ENCODE measurements at regions not wholly inside any gene's neighbourhood (a gene's known extent, or its start where the extent isn't known, plus 50 kb on each side); places are given as distances from the start of the nearest gene placed in this dataset.
A peak's percentile ranks its signal among the peaks of the same experiment; 100 is the strongest.

DNA sequence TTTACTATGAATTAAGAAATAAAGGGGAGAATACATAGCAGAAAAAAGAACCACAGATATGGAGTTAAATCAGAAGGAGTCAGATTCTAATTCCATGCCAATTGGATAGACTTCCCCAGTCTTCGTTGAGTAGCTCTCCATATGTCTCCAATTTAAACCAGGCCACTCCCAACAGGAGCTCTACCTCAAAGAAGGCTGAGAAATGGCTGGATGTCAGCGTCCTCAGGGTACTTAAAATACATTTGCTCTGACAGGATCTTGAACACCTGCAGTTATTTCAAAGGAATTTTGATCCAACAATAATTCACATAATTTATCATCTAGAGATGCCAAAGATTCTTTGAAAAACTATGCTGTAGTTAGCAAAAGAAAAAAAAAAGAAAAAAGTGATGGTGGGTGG is 133.9 kb upstream of the FBN2 start:
- no peaks in the 10 kb centered on the region for H3K36me3 ChIP-seq (ENCODE audit: control insufficient read depth in 2 of 2, extremely low read depth in 1 of 2, insufficient read depth in 1 of 2, low read length in 1 of 2)
- H3K4me1 ChIP-seq (ENCODE audit: control insufficient read depth in 1 of 2, extremely low read depth in 1 of 2, insufficient read depth in 2 of 2, low read length in 2 of 2): no peaks in the 10 kb centered on the region
- ChIA-PET POLR2A (no interaction called here), CTCF (no interaction called here)
- H3K4me1 Mint-ChIP-seq: no peaks in the 10 kb centered on the region
- no peak overlapping the region for H3K4me3 ChIP-seq (ENCODE audit: control insufficient read depth in 1 of 2, extremely low read depth in 1 of 2, low read length in 1 of 2)
- no peak overlapping the region for H3K4me3 Mint-ChIP-seq
- no peaks in the 10 kb centered on the region for H3K27me3 ChIP-seq (replicated peaks in 1 of 2; ENCODE audit: control insufficient read depth in 2 of 2, extremely low read depth in 1 of 2, insufficient read depth in 2 of 2, low read length in 1 of 2)
- H3K9me3 ChIP-seq: no peaks in the 10 kb centered on the region
- no peaks in the 10 kb centered on the region for H3K36me3 Mint-ChIP-seq
- no peak for ATAC-seq (replicated peaks in 1 of 4)
- WGBS (ENCODE audit: insufficient coverage): 33% methylated on average over 1 of the region's 2 CpGs
- no peak overlapping the region for H3K27ac ChIP-seq (ENCODE audit: low read length)
- no peak for DNase-seq
- peaks cover 0 to 12% (median 4%) of the 10 kb centered on the region in 3 donors for H3K9me3 Mint-ChIP-seq
- peaks cover 5 to 8% of the 10 kb centered on the region in 2 donors for H3K27me3 Mint-ChIP-seq
- no peak overlapping the region for H3K27ac Mint-ChIP-seq

DNA sequence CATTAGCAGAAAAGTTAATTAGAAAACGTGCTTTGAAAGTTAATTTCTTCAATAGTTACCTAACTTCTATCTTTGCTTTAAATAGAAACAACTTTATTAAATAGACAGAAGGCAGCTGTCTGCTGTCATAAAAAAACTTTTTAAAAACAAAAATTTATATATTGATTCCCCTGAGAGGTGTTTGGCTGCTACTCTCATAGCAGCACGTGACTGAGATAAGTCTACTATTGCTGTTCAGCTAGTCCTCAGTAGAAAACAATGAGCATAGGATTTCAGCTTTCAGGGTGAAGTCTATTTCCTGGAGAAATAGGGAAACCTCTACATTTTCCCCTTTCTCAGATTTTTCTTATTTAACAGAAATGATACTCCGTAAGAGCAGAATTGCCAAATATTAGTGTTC is 135.0 kb upstream of the FBN2 start:
- no peak for ATAC-seq (replicated peaks in 1 of 4)
- Mint-ChIP-seq H3K36me3 (no peaks in the 10 kb centered on the region), H3K27me3 (peaks cover 5 to 8% of the 10 kb centered on the region in 2 donors), H3K4me1 (no peaks in the 10 kb centered on the region), H3K4me3 (no peak overlapping the region), H3K9me3 (peaks cover 0 to 12% (median 6%) of the 10 kb centered on the region in 3 donors), H3K27ac (no peak overlapping the region)
- no peaks in the 10 kb centered on the region for H3K4me1 ChIP-seq (ENCODE audit: control insufficient read depth in 1 of 2, extremely low read depth in 1 of 2, insufficient read depth in 2 of 2, low read length in 2 of 2)
- ChIA-PET POLR2A (no interaction called here), CTCF (no interaction called here)
- no peak overlapping the region for H3K27ac ChIP-seq (ENCODE audit: low read length)
- no peaks in the 10 kb centered on the region for H3K27me3 ChIP-seq (replicated peaks in 1 of 2; ENCODE audit: control insufficient read depth in 2 of 2, extremely low read depth in 1 of 2, insufficient read depth in 2 of 2, low read length in 1 of 2)
- no peak overlapping the region for H3K4me3 ChIP-seq (ENCODE audit: control insufficient read depth in 1 of 2, extremely low read depth in 1 of 2, low read length in 1 of 2)
- no peaks in the 10 kb centered on the region for H3K9me3 ChIP-seq
- DNase-seq: no peak
- H3K36me3 ChIP-seq (ENCODE audit: control insufficient read depth in 2 of 2, extremely low read depth in 1 of 2, insufficient read depth in 1 of 2, low read length in 1 of 2): no peaks in the 10 kb centered on the region
- no CpG with 5 or more reads among the region's 3 CpGs for WGBS (ENCODE audit: insufficient coverage)

DNA sequence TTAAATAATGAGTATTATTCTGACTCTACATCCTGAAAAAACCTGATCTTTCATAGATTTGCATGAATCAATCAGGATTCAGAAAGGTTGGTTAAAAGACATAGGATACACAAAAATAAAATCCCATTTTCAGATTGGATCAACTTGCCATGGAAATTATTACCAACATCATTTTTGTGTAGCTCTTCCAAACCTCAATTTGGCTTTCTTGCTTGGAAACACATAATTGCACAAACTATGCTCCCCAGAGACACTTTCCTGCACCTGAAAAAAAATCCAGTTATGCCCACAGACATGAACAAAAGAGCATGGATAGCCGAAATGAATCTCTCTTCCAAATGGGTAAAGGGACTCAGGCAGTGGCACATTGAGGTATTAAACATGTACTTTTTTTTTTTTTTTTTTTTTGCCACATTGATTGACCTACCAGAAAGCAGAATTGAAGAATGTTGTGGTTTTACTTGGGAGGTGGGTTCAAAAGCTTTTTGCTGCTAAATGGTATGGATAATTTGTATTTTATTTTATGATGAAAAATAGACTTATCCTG is 135.4 kb upstream of the FBN2 start:
- Mint-ChIP-seq H3K27me3 (peaks cover 5 to 8% of the 10 kb centered on the region in 2 donors), H3K27ac (no peak overlapping the region), H3K9me3 (peaks cover 0 to 12% (median 6%) of the 10 kb centered on the region in 3 donors), H3K4me3 (no peak overlapping the region), H3K36me3 (no peaks in the 10 kb centered on the region), H3K4me1 (no peaks in the 10 kb centered on the region)
- H3K27me3 ChIP-seq (replicated peaks in 1 of 2; ENCODE audit: control insufficient read depth in 2 of 2, extremely low read depth in 1 of 2, insufficient read depth in 2 of 2, low read length in 1 of 2): no peaks in the 10 kb centered on the region
- no peaks in the 10 kb centered on the region for H3K4me1 ChIP-seq (ENCODE audit: control insufficient read depth in 1 of 2, extremely low read depth in 1 of 2, insufficient read depth in 2 of 2, low read length in 2 of 2)
- ATAC-seq (replicated peaks in 1 of 4): no peak
- ChIA-PET POLR2A (no interaction called here), CTCF (no interaction called here)
- no CpG with 5 or more reads among the region's 1 CpG for WGBS (ENCODE audit: insufficient coverage)
- H3K27ac ChIP-seq (ENCODE audit: low read length): no peak overlapping the region
- DNase-seq: no peak
- H3K36me3 ChIP-seq (ENCODE audit: control insufficient read depth in 2 of 2, extremely low read depth in 1 of 2, insufficient read depth in 1 of 2, low read length in 1 of 2): no peaks in the 10 kb centered on the region
- H3K9me3 ChIP-seq: no peaks in the 10 kb centered on the region
- H3K4me3 ChIP-seq (ENCODE audit: control insufficient read depth in 1 of 2, extremely low read depth in 1 of 2, low read length in 1 of 2): no peak overlapping the region

DNA sequence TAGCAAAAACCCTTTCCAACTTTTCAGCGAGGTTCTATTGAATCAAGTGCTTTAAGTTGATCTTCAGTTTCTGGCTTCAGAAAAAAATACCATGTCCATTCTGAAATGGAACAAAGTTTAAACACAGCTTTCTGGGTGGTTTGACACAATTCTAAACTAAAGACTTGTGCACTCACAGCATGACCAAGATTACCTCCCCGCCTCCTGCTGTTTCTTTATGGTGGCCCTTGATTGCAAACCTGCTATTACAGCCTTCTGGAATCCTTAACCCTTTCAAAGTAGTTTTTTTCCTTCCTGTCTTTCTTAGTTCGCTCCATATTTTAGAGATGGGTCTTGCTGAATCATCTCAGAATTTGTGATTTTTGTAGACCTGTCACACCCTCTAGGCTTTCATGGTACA is 135.9 kb upstream of the FBN2 start:
- peaks cover 5 to 8% of the 10 kb centered on the region in 2 donors for H3K27me3 Mint-ChIP-seq
- H3K27ac Mint-ChIP-seq: no peak overlapping the region
- H3K4me1 Mint-ChIP-seq: no peaks in the 10 kb centered on the region
- H3K36me3 Mint-ChIP-seq: no peaks in the 10 kb centered on the region
- ATAC-seq (replicated peaks in 1 of 4) (no peak), DNase-seq (no peak)
- H3K4me3 Mint-ChIP-seq: no peak overlapping the region
- ChIA-PET POLR2A (no interaction called here), CTCF (interaction anchor here (0.7 to 1.2 kb wide), 2 partner anchors 1103 to 1110 kb away, joined by 3 to 4 read pairs; no protein-coding TSS in a partner anchor)
- Histone ChIP-seq H3K36me3 (ENCODE audit: control insufficient read depth in 2 of 2, extremely low read depth in 1 of 2, insufficient read depth in 1 of 2, low read length in 1 of 2) (no peaks in the 10 kb centered on the region), H3K27me3 (replicated peaks in 1 of 2; ENCODE audit: control insufficient read depth in 2 of 2, extremely low read depth in 1 of 2, insufficient read depth in 2 of 2, low read length in 1 of 2) (no peaks in the 10 kb centered on the region), H3K4me1 (ENCODE audit: control insufficient read depth in 1 of 2, extremely low read depth in 1 of 2, insufficient read depth in 2 of 2, low read length in 2 of 2) (no peaks in the 10 kb centered on the region), H3K4me3 (ENCODE audit: control insufficient read depth in 1 of 2, extremely low read depth in 1 of 2, low read length in 1 of 2) (no peak overlapping the region), H3K27ac (ENCODE audit: low read length) (no peak overlapping the region), H3K9me3 (no peaks in the 10 kb centered on the region)
- WGBS (ENCODE audit: insufficient coverage): no CpG with 5 or more reads among the region's 3 CpGs
- peaks cover 0 to 12% (median 6%) of the 10 kb centered on the region in 3 donors for H3K9me3 Mint-ChIP-seq

DNA sequence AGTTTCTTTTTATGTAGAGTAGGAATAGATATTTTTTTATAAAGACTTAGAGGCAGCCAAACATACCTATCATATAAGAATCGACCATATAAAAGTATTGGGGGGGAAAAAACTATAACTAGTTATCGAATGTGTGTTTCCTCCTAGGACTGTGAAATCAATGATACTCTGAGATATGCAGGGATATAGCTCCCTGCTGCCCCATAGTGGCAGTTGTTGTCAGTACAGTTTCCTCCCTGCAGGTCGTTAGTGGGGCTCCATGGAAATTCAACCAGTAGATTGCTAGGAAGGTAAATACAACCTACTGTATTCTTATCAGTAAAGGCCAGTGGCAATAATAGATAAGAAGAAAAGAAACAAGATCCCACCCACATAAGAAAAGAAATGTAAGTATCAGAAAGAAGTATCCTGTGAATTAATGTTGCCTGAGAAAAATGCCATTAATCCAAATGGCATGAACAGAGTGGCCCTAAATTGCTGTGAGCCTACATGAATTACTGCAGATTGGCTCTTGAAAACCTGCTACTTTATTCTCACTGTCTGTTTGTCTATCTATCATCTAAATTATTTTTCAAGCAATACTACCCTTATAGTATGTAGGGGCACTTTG is 136.9 kb upstream of the FBN2 start:
- Histone ChIP-seq H3K27ac (ENCODE audit: low read length) (no peak overlapping the region), H3K4me3 (ENCODE audit: control insufficient read depth in 1 of 2, extremely low read depth in 1 of 2, low read length in 1 of 2) (no peak overlapping the region), H3K9me3 (no peaks in the 10 kb centered on the region), H3K27me3 (replicated peaks in 1 of 2; ENCODE audit: control insufficient read depth in 2 of 2, extremely low read depth in 1 of 2, insufficient read depth in 2 of 2, low read length in 1 of 2) (no peaks in the 10 kb centered on the region), H3K4me1 (ENCODE audit: control insufficient read depth in 1 of 2, extremely low read depth in 1 of 2, insufficient read depth in 2 of 2, low read length in 2 of 2) (no peaks in the 10 kb centered on the region), H3K36me3 (ENCODE audit: control insufficient read depth in 2 of 2, extremely low read depth in 1 of 2, insufficient read depth in 1 of 2, low read length in 1 of 2) (no peaks in the 10 kb centered on the region)
- DNase-seq (peak in 14 of 35 experiments; percentile 4 to 34 (median 6)), ATAC-seq (replicated peaks in 1 of 4) (no peak)
- peaks cover 4 to 10% of the 10 kb centered on the region in 2 donors for H3K27me3 Mint-ChIP-seq
- H3K27ac Mint-ChIP-seq: no peak overlapping the region
- ChIA-PET CTCF (interaction anchor here (0.7 to 1.2 kb wide), 2 partner anchors 1104 to 1111 kb away, joined by 3 to 4 read pairs; no protein-coding TSS in a partner anchor), POLR2A (no interaction called here)
- WGBS (ENCODE audit: insufficient coverage): 100% methylated on average over 1 of the region's 3 CpGs
- H3K36me3 Mint-ChIP-seq: no peaks in the 10 kb centered on the region
- peaks cover 0 to 10% (median 6%) of the 10 kb centered on the region in 3 donors for H3K9me3 Mint-ChIP-seq
- no peaks in the 10 kb centered on the region for H3K4me1 Mint-ChIP-seq
- H3K4me3 Mint-ChIP-seq: no peak overlapping the region

DNA sequence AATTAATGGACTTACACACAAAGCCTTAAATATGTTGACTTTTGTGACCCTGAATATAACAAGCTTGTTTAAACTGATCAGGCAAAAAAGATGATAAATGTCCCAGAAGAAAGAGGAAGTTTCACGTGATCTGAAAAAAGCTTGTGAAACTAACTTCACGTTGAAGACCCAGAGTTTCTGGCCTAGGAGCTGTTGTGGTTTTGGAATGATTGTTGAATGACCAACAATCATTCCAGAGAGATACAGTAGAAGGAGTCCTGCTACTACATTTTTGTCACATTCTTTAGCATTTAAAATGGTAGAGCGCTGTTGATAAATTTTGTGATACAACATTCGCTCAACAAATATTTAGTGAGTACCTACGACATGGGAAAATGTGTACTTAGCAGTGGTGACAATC is 143.1 kb upstream of the FBN2 start:
- H3K4me1 ChIP-seq (ENCODE audit: control insufficient read depth in 1 of 2, extremely low read depth in 1 of 2, insufficient read depth in 2 of 2, low read length in 2 of 2): no peaks in the 10 kb centered on the region
- DNase-seq (no peak), ATAC-seq (replicated peaks in 1 of 4) (no peak)
- Mint-ChIP-seq H3K4me3 (no peak overlapping the region), H3K27me3 (peaks cover 0 to 15% of the 10 kb centered on the region in 2 donors), H3K27ac (no peak overlapping the region), H3K36me3 (no peaks in the 10 kb centered on the region), H3K9me3 (peaks cover 0 to 6% (median 3%) of the 10 kb centered on the region in 3 donors), H3K4me1 (no peaks in the 10 kb centered on the region)
- H3K4me3 ChIP-seq (ENCODE audit: control insufficient read depth in 1 of 2, extremely low read depth in 1 of 2, low read length in 1 of 2): no peak overlapping the region
- no peaks in the 10 kb centered on the region for H3K27me3 ChIP-seq (replicated peaks in 1 of 2; ENCODE audit: control insufficient read depth in 2 of 2, extremely low read depth in 1 of 2, insufficient read depth in 2 of 2, low read length in 1 of 2)
- CTCF ChIA-PET: no interaction called here
- H3K9me3 ChIP-seq: no peaks in the 10 kb centered on the region
- no peak overlapping the region for H3K27ac ChIP-seq (ENCODE audit: low read length)
- POLR2A ChIA-PET: no interaction called here
- no peaks in the 10 kb centered on the region for H3K36me3 ChIP-seq (ENCODE audit: control insufficient read depth in 2 of 2, extremely low read depth in 1 of 2, insufficient read depth in 1 of 2, low read length in 1 of 2)
- no CpG with 5 or more reads among the region's 5 CpGs for WGBS (ENCODE audit: insufficient coverage)
